G401 (cell line): ENCODE measurements at regions not wholly inside any gene's neighbourhood (a gene's known extent, or its start where the extent isn't known, plus 50 kb on each side); places are given as distances from the start of the nearest gene placed in this dataset.
"Not testable (repeated sequence)": the region's sequence is repeated elsewhere in the genome, so short reads cannot be mapped to it uniquely, and the experiment has no call there.

ENCODE experiments used
- DNase-seq: peaks from one replicate; pipeline ENCODE4 v3.0.0-alpha.2; 2015; ENCODE audit warnings: low spot score
- in situ Hi-C: cut with HindIII; loops from 2 replicates; pipeline ENCODE4 v1.10.0; 2016; ENCODE audit warnings: low sequenced_read_pairs, mixed read lengths

- in situ Hi-C loops, DNase-seq: not testable (repeated sequence)
These were observed 54.1 kb upstream of the USP14 start for GRCh38 chr18:104264-104663.

- in situ Hi-C loops, DNase-seq: not testable (repeated sequence)
These were observed 53.0 kb upstream of the USP14 start for GRCh38 chr18:105161-106053.

GRCh38 chr18:106054-106851 lies 52.1 kb upstream of the USP14 start:
- in situ Hi-C loops, DNase-seq: not testable (repeated sequence)

- DNase-seq, in situ Hi-C loops: not testable (repeated sequence)
These were observed 51.4 kb upstream of the USP14 start for GRCh38 chr18:106868-107384.

GRCh38 chr18:107464-107863 lies 50.9 kb upstream of the USP14 start:
- peak; percentile 0 for DNase-seq
- in situ Hi-C loops, result not testable (repeated sequence)

GRCh38 chr18:107947-108664 lies 50.3 kb upstream of the USP14 start:
- DNase-seq, in situ Hi-C loops: not testable (repeated sequence)
